ENCODE measurements at regions not wholly inside any gene's neighbourhood (a gene's known extent, or its start where the extent isn't known, plus 50 kb on each side); places are given as distances from the start of the nearest gene placed in this dataset.
A peak's percentile ranks its signal among the peaks of the same experiment; 100 is the strongest.

GRCh38 chr12:127143020-127143419 is 1124.0 kb upstream of the TMEM132C start:
- no peak for TF ChIP-seq CTCF (IDR thresholded peaks at IDR 0.05)
- Mint-ChIP-seq H3K27me3 (ENCODE audit: insufficient read depth) (peaks cover 4% of the 10 kb centered on the region; the same call in 1 of the 2 replicates), H3K4me3 (no peak overlapping the region), H3K9me3 (peaks cover 12% of the 10 kb centered on the region), H3K4me1 (ENCODE audit: low read depth) (peaks cover 10% of the 10 kb centered on the region), H3K27ac (no peak overlapping the region), H3K36me3 (ENCODE audit: low read depth) (peaks cover 7% of the 10 kb centered on the region)
- no peak for DNase-seq

GRCh38 chr12:127144770-127145169 is 1122.2 kb upstream of the TMEM132C start:
- Mint-ChIP-seq H3K36me3 (ENCODE audit: low read depth) (peaks cover 7% of the 10 kb centered on the region), H3K4me3 (no peak overlapping the region), H3K9me3 (peaks cover 9% of the 10 kb centered on the region; the same call in 1 of the 2 replicates), H3K4me1 (ENCODE audit: low read depth) (peaks cover 20% of the 10 kb centered on the region), H3K27me3 (ENCODE audit: insufficient read depth) (peaks cover 4% of the 10 kb centered on the region; the same call in 1 of the 2 replicates), H3K27ac (no peak overlapping the region)
- no peak for DNase-seq
- no peak for TF ChIP-seq CTCF (IDR thresholded peaks at IDR 0.05)

- H3K4me3 Mint-ChIP-seq = peak overlapping the region; percentile 85
- no peak for TF ChIP-seq CTCF (IDR thresholded peaks at IDR 0.05)
- H3K27me3 Mint-ChIP-seq (ENCODE audit: insufficient read depth) = peaks cover 4% of the 10 kb centered on the region; the same call in 1 of the 2 replicates
- no peak overlapping the region for H3K27ac Mint-ChIP-seq
- DNase-seq = no peak
- H3K36me3 Mint-ChIP-seq (ENCODE audit: low read depth) = peaks cover 7% of the 10 kb centered on the region
- peaks cover 27% of the 10 kb centered on the region for H3K4me1 Mint-ChIP-seq (ENCODE audit: low read depth)
- peaks cover 9% of the 10 kb centered on the region; the same call in 1 of the 2 replicates for H3K9me3 Mint-ChIP-seq
Observed at GRCh38 chr12:127145241-127145928, 1121.6 kb upstream of the TMEM132C start.

GRCh38 chr12:127145929-127146789 is 1120.8 kb upstream of the TMEM132C start:
- DNase-seq = no peak
- no peak for TF ChIP-seq CTCF (IDR thresholded peaks at IDR 0.05)
- peak overlapping the region; percentile 57; the same call in 1 of the 2 replicates for H3K27ac Mint-ChIP-seq
- H3K27me3 Mint-ChIP-seq (ENCODE audit: insufficient read depth) = peaks cover 4% of the 10 kb centered on the region; the same call in 1 of the 2 replicates
- H3K9me3 Mint-ChIP-seq = peaks cover 9% of the 10 kb centered on the region; the same call in 1 of the 2 replicates
- peaks cover 7% of the 10 kb centered on the region for H3K36me3 Mint-ChIP-seq (ENCODE audit: low read depth)
- peak overlapping the region; percentile 85 for H3K4me3 Mint-ChIP-seq
- H3K4me1 Mint-ChIP-seq (ENCODE audit: low read depth) = peaks cover 33% of the 10 kb centered on the region

- Mint-ChIP-seq H3K27ac (no peak overlapping the region), H3K4me1 (ENCODE audit: low read depth) (peaks cover 33% of the 10 kb centered on the region), H3K9me3 (peaks cover 4% of the 10 kb centered on the region; the same call in 1 of the 2 replicates), H3K27me3 (ENCODE audit: insufficient read depth) (peaks cover 4% of the 10 kb centered on the region; the same call in 1 of the 2 replicates), H3K36me3 (ENCODE audit: low read depth) (no peaks in the 10 kb centered on the region), H3K4me3 (no peak overlapping the region)
- no peak for DNase-seq
- TF ChIP-seq CTCF (IDR thresholded peaks at IDR 0.05) = no peak
Observed at GRCh38 chr12:127146991-127147718, 1119.8 kb upstream of the TMEM132C start.
